Loucy (cell line): ENCODE measurements at regions not wholly inside any gene's neighbourhood (a gene's known extent, or its start where the extent isn't known, plus 50 kb on each side); places are given as distances from the start of the nearest gene placed in this dataset.

Experiments used
- EZH2phosphoT487 ChIP-seq: fragments of 200-600 bp; IDR thresholded peaks from 2 replicates; pipeline ENCODE4 v1.6.1; 2018; ENCODE audit warnings: antibody characterized with exemption, mild to moderate bottlenecking, moderate library complexity, borderline replicate concordance
- TF ChIP-seq, protein P1 (sequence below): fragments of 200-600 bp; sonication (generic); conservative IDR thresholded peaks from 2 replicates; pipeline ENCODE4 v1.5.1; 2014; ENCODE audit warnings: mild to moderate bottlenecking, antibody characterized with exemption, low read length

- TF ChIP-seq, protein P1, sequence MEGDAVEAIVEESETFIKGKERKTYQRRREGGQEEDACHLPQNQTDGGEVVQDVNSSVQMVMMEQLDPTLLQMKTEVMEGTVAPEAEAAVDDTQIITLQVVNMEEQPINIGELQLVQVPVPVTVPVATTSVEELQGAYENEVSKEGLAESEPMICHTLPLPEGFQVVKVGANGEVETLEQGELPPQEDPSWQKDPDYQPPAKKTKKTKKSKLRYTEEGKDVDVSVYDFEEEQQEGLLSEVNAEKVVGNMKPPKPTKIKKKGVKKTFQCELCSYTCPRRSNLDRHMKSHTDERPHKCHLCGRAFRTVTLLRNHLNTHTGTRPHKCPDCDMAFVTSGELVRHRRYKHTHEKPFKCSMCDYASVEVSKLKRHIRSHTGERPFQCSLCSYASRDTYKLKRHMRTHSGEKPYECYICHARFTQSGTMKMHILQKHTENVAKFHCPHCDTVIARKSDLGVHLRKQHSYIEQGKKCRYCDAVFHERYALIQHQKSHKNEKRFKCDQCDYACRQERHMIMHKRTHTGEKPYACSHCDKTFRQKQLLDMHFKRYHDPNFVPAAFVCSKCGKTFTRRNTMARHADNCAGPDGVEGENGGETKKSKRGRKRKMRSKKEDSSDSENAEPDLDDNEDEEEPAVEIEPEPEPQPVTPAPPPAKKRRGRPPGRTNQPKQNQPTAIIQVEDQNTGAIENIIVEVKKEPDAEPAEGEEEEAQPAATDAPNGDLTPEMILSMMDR: no peak
- TF ChIP-seq EZH2phosphoT487: no peak
Measured at GRCh38 chr21:34298534-34299167, 65.2 kb upstream of the KCNE2 start.
